WTC11 (cell line): ENCODE measurements at regions not wholly inside any gene's neighbourhood (a gene's known extent, or its start where the extent isn't known, plus 50 kb on each side); places are given as distances from the start of the nearest gene placed in this dataset.

Source experiments
- ATAC-seq: fragments of 200-7000 bp; cut with Tn5 transposase; 2 replicates; pipeline ENCODE4 v1.10.0; 2021; ENCODE audit warnings: mild to moderate bottlenecking, moderate library complexity
- CTCF ChIA-PET: fragments of 300-600 bp; sonication (Branson Sonifier 250); formaldehyde crosslinking; loops from one replicate; lab custom pipeline; 2021; ENCODE audit warnings: antibody characterized with exemption; lab: Charles Lee
- POLR2A ChIA-PET: fragments of 350-600 bp; sonication (Branson Sonifier 250); formaldehyde crosslinking; loops from one replicate; lab custom pipeline; 2021; ENCODE audit warnings: antibody characterized with exemption; lab: Charles Lee
- DNase-seq: peaks from one replicate; pipeline ENCODE4 v3.0.0; 2021; ENCODE audit warnings: low spot score
- H3K27ac Mint-ChIP-seq: 2 replicates; pipeline ENCODE4 v1.8.0; 2021; ENCODE audit warnings: mixed read lengths
- H3K27me3 Mint-ChIP-seq: 2 replicates; pipeline ENCODE4 v1.8.0; 2021; ENCODE audit warnings: low read depth, mild to moderate bottlenecking, moderate library complexity, mixed read lengths
- H3K36me3 Mint-ChIP-seq: 2 replicates; pipeline ENCODE4 v1.8.0; 2021; ENCODE audit warnings: mixed read lengths
- H3K4me1 Mint-ChIP-seq: 2 replicates; pipeline ENCODE4 v1.8.0; 2022; ENCODE audit warnings: mixed read lengths
- H3K4me3 Mint-ChIP-seq: 2 replicates; pipeline ENCODE4 v1.8.0; 2021; ENCODE audit warnings: mild to moderate bottlenecking, moderate library complexity, mixed read lengths
- H3K9me3 Mint-ChIP-seq: 2 replicates; pipeline ENCODE4 v1.8.0; 2021; ENCODE audit warnings: mixed read lengths
- CREM ChIP-seq: sonication (generic); formaldehyde crosslinking; IDR thresholded peaks from 2 replicates; pipeline ENCODE4 v1.8.1; 2022; ENCODE audit warnings: mild to moderate bottlenecking, missing genetic modification reagents, moderate library complexity
- GRHL2 ChIP-seq: fragments of 250-450 bp; sonication (Bioruptor Pico); IDR thresholded peaks from 2 replicates; pipeline ENCODE4 v1.8.0; 2022; ENCODE audit warnings: mild to moderate bottlenecking, moderate library complexity; ENCODE audit not compliant: insufficient replicate concordance, severe bottlenecking
- NR2C2 ChIP-seq: sonication (generic); formaldehyde crosslinking; IDR thresholded peaks from 2 replicates; pipeline ENCODE4 v1.8.0; 2022; ENCODE audit warnings: mild to moderate bottlenecking, missing genetic modification reagents
- SMAD3 ChIP-seq: sonication (generic); formaldehyde crosslinking; IDR thresholded peaks from 2 replicates; pipeline ENCODE4 v1.8.0; 2022; ENCODE audit warnings: missing genetic modification reagents, mild to moderate bottlenecking, borderline replicate concordance
- TEAD4 ChIP-seq: sonication (generic); formaldehyde crosslinking; IDR thresholded peaks from 2 replicates; pipeline ENCODE4 v1.8.0; 2022; ENCODE audit warnings: mild to moderate bottlenecking, missing genetic modification reagents
- ZBTB21 ChIP-seq: sonication (generic); formaldehyde crosslinking; IDR thresholded peaks from 2 replicates; pipeline ENCODE4 v1.8.1; 2023; ENCODE audit warnings: mild to moderate bottlenecking, missing genetic modification reagents, borderline replicate concordance
- ZNF138 ChIP-seq: sonication (generic); formaldehyde crosslinking; conservative IDR thresholded peaks from 2 replicates; pipeline ENCODE4 v1.8.1; 2022; ENCODE audit warnings: mild to moderate bottlenecking, moderate library complexity, missing genetic modification reagents
- ZNF416 ChIP-seq: fragments of 250-450 bp; sonication (Bioruptor Pico); IDR thresholded peaks from 2 replicates; pipeline ENCODE4 v1.9.0; 2021; ENCODE audit warnings: mild to moderate bottlenecking, inconsistent platforms
- TF ChIP-seq, protein P1 (sequence below): sonication (generic); formaldehyde crosslinking; IDR thresholded peaks from 2 replicates; pipeline ENCODE4 v1.8.1; 2023; ENCODE audit warnings: mild to moderate bottlenecking, missing genetic modification reagents, moderate library complexity
- TF ChIP-seq, protein P2 (sequence below): sonication (generic); formaldehyde crosslinking; IDR thresholded peaks from 2 replicates; pipeline ENCODE4 v1.8.0; 2022; ENCODE audit warnings: mild to moderate bottlenecking, missing genetic modification reagents
- TF ChIP-seq, protein P3 (sequence below): sonication (generic); formaldehyde crosslinking; IDR thresholded peaks from 2 replicates; pipeline ENCODE4 v1.8.0; 2023; ENCODE audit warnings: missing genetic modification reagents
- TF ChIP-seq, protein P4 (sequence below): sonication (generic); formaldehyde crosslinking; IDR thresholded peaks from 2 replicates; pipeline ENCODE4 v1.8.0; 2022; ENCODE audit warnings: mild to moderate bottlenecking, missing genetic modification reagents
- TF ChIP-seq, protein P5 (sequence below): fragments of 250-450 bp; sonication (Bioruptor Pico); IDR thresholded peaks from 2 replicates; pipeline ENCODE4 v2.1.2; 2022; ENCODE audit warnings: mild to moderate bottlenecking, moderate library complexity
- TF ChIP-seq, protein P6 (sequence below): sonication (generic); formaldehyde crosslinking; IDR thresholded peaks from 2 replicates; pipeline ENCODE4 v1.8.1; 2023; ENCODE audit warnings: mild to moderate bottlenecking, missing genetic modification reagents
- TF ChIP-seq, protein P7 (sequence below): sonication (generic); formaldehyde crosslinking; IDR thresholded peaks from 2 replicates; pipeline ENCODE4 v1.8.1; 2023; ENCODE audit warnings: mild to moderate bottlenecking, missing genetic modification reagents

DNA sequence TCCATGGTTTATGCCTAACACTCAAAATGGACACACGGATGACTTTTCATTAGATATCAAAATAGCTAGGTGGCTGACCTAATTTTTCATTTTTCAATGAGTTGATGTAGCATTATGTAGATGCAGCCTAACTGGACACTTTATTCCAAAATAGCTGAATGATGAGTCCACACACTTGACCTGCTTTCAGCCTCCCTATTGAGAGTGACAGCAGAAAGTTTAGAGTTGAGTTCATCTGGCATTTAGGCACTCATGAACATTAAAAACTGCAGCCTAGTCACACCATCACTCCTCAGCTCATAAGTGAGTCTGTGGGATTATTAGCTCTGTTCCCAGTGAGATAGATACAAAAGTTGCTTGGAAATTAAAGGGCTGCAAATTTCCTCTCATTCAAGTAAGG is 307.3 kb upstream of the PRKD1 start (continued):
- TF ChIP-seq, protein P1, sequence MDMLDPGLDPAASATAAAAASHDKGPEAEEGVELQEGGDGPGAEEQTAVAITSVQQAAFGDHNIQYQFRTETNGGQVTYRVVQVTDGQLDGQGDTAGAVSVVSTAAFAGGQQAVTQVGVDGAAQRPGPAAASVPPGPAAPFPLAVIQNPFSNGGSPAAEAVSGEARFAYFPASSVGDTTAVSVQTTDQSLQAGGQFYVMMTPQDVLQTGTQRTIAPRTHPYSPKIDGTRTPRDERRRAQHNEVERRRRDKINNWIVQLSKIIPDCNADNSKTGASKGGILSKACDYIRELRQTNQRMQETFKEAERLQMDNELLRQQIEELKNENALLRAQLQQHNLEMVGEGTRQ (CRISPR knock-in tag) = no peak
- no peak for TF ChIP-seq ZNF138
- TF ChIP-seq GRHL2 (CRISPR knock-in tag) = no peak
- no peak for TF ChIP-seq TEAD4 (CRISPR knock-in tag)
- TF ChIP-seq, protein P2, sequence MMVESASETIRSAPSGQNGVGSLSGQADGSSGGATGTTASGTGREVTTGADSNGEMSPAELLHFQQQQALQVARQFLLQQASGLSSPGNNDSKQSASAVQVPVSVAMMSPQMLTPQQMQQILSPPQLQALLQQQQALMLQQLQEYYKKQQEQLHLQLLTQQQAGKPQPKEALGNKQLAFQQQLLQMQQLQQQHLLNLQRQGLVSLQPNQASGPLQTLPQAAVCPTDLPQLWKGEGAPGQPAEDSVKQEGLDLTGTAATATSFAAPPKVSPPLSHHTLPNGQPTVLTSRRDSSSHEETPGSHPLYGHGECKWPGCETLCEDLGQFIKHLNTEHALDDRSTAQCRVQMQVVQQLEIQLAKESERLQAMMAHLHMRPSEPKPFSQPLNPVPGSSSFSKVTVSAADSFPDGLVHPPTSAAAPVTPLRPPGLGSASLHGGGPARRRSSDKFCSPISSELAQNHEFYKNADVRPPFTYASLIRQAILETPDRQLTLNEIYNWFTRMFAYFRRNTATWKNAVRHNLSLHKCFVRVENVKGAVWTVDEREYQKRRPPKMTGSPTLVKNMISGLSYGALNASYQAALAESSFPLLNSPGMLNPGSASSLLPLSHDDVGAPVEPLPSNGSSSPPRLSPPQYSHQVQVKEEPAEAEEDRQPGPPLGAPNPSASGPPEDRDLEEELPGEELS (CRISPR knock-in tag) = no peak
- TF ChIP-seq, protein P3, sequence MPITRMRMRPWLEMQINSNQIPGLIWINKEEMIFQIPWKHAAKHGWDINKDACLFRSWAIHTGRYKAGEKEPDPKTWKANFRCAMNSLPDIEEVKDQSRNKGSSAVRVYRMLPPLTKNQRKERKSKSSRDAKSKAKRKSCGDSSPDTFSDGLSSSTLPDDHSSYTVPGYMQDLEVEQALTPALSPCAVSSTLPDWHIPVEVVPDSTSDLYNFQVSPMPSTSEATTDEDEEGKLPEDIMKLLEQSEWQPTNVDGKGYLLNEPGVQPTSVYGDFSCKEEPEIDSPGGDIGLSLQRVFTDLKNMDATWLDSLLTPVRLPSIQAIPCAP (CRISPR knock-in tag) = no peak
- TF ChIP-seq ZBTB21 (CRISPR knock-in tag) = no peak
- no peak for TF ChIP-seq CREM (CRISPR knock-in tag)
- no peak for TF ChIP-seq ZNF416
- TF ChIP-seq, protein P4, sequence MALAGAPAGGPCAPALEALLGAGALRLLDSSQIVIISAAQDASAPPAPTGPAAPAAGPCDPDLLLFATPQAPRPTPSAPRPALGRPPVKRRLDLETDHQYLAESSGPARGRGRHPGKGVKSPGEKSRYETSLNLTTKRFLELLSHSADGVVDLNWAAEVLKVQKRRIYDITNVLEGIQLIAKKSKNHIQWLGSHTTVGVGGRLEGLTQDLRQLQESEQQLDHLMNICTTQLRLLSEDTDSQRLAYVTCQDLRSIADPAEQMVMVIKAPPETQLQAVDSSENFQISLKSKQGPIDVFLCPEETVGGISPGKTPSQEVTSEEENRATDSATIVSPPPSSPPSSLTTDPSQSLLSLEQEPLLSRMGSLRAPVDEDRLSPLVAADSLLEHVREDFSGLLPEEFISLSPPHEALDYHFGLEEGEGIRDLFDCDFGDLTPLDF (CRISPR knock-in tag) = no peak
- TF ChIP-seq, protein P5, sequence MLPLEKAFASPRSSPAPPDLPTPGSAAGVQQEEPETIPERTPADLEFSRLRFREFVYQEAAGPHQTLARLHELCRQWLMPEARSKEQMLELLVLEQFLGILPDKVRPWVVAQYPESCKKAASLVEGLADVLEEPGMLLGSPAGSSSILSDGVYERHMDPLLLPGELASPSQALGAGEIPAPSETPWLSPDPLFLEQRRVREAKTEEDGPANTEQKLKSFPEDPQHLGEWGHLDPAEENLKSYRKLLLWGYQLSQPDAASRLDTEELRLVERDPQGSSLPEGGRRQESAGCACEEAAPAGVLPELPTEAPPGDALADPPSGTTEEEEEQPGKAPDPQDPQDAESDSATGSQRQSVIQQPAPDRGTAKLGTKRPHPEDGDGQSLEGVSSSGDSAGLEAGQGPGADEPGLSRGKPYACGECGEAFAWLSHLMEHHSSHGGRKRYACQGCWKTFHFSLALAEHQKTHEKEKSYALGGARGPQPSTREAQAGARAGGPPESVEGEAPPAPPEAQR (CRISPR knock-in tag) = no peak
- TF ChIP-seq, protein P6, sequence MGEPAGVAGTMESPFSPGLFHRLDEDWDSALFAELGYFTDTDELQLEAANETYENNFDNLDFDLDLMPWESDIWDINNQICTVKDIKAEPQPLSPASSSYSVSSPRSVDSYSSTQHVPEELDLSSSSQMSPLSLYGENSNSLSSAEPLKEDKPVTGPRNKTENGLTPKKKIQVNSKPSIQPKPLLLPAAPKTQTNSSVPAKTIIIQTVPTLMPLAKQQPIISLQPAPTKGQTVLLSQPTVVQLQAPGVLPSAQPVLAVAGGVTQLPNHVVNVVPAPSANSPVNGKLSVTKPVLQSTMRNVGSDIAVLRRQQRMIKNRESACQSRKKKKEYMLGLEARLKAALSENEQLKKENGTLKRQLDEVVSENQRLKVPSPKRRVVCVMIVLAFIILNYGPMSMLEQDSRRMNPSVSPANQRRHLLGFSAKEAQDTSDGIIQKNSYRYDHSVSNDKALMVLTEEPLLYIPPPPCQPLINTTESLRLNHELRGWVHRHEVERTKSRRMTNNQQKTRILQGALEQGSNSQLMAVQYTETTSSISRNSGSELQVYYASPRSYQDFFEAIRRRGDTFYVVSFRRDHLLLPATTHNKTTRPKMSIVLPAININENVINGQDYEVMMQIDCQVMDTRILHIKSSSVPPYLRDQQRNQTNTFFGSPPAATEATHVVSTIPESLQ (CRISPR knock-in tag) = no peak
- TF ChIP-seq SMAD3 (CRISPR knock-in tag) = no peak
- TF ChIP-seq, protein P7, sequence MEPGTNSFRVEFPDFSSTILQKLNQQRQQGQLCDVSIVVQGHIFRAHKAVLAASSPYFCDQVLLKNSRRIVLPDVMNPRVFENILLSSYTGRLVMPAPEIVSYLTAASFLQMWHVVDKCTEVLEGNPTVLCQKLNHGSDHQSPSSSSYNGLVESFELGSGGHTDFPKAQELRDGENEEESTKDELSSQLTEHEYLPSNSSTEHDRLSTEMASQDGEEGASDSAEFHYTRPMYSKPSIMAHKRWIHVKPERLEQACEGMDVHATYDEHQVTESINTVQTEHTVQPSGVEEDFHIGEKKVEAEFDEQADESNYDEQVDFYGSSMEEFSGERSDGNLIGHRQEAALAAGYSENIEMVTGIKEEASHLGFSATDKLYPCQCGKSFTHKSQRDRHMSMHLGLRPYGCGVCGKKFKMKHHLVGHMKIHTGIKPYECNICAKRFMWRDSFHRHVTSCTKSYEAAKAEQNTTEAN = no peak

DNA sequence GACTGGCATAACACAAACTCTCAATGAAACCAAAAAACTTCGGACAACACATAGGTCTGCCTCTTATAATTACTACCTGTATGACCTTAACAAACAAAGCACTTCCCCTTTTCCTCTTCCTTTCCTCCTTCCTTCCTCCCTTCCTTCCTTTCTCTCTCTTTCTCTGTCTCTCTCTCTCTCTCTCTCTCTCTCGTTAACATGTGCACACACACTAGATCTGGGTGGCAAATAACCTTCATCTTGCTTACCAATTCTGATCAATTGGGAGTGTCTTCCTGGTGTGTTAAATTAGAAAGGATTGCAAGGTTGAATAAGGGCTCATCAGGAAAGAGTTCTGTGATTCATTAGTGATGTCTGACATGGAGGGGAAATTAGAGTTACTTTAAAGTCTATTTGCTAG is 307.8 kb upstream of the PRKD1 start:
- ChIA-PET POLR2A (no interaction called here), CTCF (no interaction called here)
- no peaks in the 10 kb centered on the region for H3K27me3 Mint-ChIP-seq
- no peak overlapping the region for H3K4me3 Mint-ChIP-seq
- no peak overlapping the region for H3K27ac Mint-ChIP-seq
- ATAC-seq = no peak
- DNase-seq = no peak
- peaks cover 10% of the 10 kb centered on the region for H3K9me3 Mint-ChIP-seq
- TF ChIP-seq NR2C2 (CRISPR knock-in tag) = no peak
- no peaks in the 10 kb centered on the region for H3K36me3 Mint-ChIP-seq
- H3K4me1 Mint-ChIP-seq = peaks cover 22% of the 10 kb centered on the region
